SK-N-SH treated with all-trans-retinoic acid at 6 μM for 48 hours (cell line): ENCODE measurements at regions not wholly inside any gene's neighbourhood (a gene's known extent, or its start where the extent isn't known, plus 50 kb on each side); places are given as distances from the start of the nearest gene placed in this dataset.

Experiments used
- BACH2 ChIP-seq: fragments of 250-450 bp; sonication (Bioruptor Pico); IDR thresholded peaks from 2 replicates; pipeline ENCODE4 v1.9.0; 2021; ENCODE audit warnings: mild to moderate bottlenecking, borderline replicate concordance
- CSDC2 ChIP-seq: fragments of 250-450 bp; sonication (Bioruptor Pico); IDR thresholded peaks from 2 replicates; pipeline ENCODE4 v1.5.0; 2020; ENCODE audit warnings: mild to moderate bottlenecking, moderate library complexity
- PATZ1 ChIP-seq: fragments of 250-450 bp; sonication (Bioruptor Pico); IDR thresholded peaks from 2 replicates; pipeline ENCODE4 v1.8.0; 2020; ENCODE audit warnings: mild to moderate bottlenecking, moderate library complexity, borderline replicate concordance
- PPARA ChIP-seq: fragments of 250-450 bp; sonication (Bioruptor Pico); IDR thresholded peaks from 2 replicates; pipeline ENCODE4 v1.5.0; 2020; ENCODE audit warnings: mild to moderate bottlenecking, borderline replicate concordance
- SNAI2 ChIP-seq: fragments of 250-450 bp; sonication (Bioruptor Pico); IDR thresholded peaks from 2 replicates; pipeline ENCODE4 v1.5.0; 2020; ENCODE audit warnings: mild to moderate bottlenecking, moderate library complexity
- TCF4 ChIP-seq: fragments of 250-450 bp; sonication (Bioruptor Pico); IDR thresholded peaks from 2 replicates; pipeline ENCODE4 v1.8.0; 2021; ENCODE audit warnings: mild to moderate bottlenecking, moderate library complexity, borderline replicate concordance
- ZC3H10 ChIP-seq: fragments of 250-450 bp; sonication (Bioruptor Pico); IDR thresholded peaks from 2 replicates; pipeline ENCODE4 v1.5.1; 2021; ENCODE audit warnings: mild to moderate bottlenecking, moderate library complexity
- ZNF565 ChIP-seq: fragments of 450-650 bp; formaldehyde crosslinking; conservative IDR thresholded peaks from 2 replicates; pipeline ENCODE4 v1.5.0; 2020; ENCODE audit warnings: low read depth, mild to moderate bottlenecking, moderate library complexity
- TF ChIP-seq, protein P1 (sequence below): fragments of 250-450 bp; sonication (Bioruptor Pico); IDR thresholded peaks from 2 replicates; pipeline ENCODE4 v1.5.1; 2020; ENCODE audit warnings: low read depth, mild to moderate bottlenecking, moderate library complexity
- TF ChIP-seq, protein P2 (sequence below): fragments of 250-450 bp; sonication (Bioruptor Pico); IDR thresholded peaks from 2 replicates; pipeline ENCODE4 v1.8.0; 2021; ENCODE audit warnings: low read depth, mild to moderate bottlenecking, moderate library complexity, borderline replicate concordance

- TF ChIP-seq TCF4 (no peak), PATZ1 (CRISPR knock-in tag) (no peak), CSDC2 (CRISPR knock-in tag) (no peak), SNAI2 (CRISPR knock-in tag) (no peak), ZC3H10 (CRISPR knock-in tag) (no peak), PPARA (CRISPR knock-in tag) (no peak), ZNF565 (no peak), BACH2 (CRISPR knock-in tag) (no peak)
- TF ChIP-seq, protein P1, sequence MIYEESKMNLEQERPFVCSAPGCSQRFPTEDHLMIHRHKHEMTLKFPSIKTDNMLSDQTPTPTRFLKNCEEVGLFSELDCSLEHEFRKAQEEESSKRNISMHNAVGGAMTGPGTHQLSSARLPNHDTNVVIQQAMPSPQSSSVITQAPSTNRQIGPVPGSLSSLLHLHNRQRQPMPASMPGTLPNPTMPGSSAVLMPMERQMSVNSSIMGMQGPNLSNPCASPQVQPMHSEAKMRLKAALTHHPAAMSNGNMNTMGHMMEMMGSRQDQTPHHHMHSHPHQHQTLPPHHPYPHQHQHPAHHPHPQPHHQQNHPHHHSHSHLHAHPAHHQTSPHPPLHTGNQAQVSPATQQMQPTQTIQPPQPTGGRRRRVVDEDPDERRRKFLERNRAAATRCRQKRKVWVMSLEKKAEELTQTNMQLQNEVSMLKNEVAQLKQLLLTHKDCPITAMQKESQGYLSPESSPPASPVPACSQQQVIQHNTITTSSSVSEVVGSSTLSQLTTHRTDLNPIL (CRISPR knock-in tag), result no peak
- TF ChIP-seq, protein P2, sequence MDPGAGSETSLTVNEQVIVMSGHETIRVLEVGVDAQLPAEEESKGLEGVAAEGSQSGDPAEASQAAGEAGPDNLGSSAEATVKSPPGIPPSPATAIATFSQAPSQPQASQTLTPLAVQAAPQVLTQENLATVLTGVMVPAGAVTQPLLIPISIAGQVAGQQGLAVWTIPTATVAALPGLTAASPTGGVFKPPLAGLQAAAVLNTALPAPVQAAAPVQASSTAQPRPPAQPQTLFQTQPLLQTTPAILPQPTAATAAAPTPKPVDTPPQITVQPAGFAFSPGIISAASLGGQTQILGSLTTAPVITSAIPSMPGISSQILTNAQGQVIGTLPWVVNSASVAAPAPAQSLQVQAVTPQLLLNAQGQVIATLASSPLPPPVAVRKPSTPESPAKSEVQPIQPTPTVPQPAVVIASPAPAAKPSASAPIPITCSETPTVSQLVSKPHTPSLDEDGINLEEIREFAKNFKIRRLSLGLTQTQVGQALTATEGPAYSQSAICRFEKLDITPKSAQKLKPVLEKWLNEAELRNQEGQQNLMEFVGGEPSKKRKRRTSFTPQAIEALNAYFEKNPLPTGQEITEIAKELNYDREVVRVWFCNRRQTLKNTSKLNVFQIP (CRISPR knock-in tag), result no peak
Measured at GRCh38 chr17:77564278-77564920, 394.1 kb upstream of the TNRC6C start.
